ENCODE measurements at regions not wholly inside any gene's neighbourhood (a gene's known extent, or its start where the extent isn't known, plus 50 kb on each side); places are given as distances from the start of the nearest gene placed in this dataset.

DNA sequence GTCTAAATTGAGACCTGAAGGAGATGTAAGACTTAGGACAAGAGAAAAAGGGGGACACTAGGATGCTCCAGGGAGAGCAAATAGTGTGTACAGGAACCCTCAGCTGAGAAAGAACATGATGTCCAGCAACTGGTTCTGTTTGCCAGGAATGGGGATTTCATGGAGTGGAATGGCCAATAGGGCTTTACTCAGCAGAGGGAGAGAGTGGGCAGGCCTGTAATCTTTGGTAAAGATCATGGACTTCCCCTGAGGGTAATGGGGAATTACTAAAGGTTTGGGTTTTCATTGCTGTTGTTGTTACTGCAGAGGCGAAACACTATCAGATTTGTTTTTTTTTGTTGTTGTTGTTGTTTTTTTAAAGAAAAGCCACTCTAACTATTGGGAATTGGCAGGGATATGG is 99.0 kb downstream of the SCN11A start:
- TF ChIP-seq, protein P1, sequence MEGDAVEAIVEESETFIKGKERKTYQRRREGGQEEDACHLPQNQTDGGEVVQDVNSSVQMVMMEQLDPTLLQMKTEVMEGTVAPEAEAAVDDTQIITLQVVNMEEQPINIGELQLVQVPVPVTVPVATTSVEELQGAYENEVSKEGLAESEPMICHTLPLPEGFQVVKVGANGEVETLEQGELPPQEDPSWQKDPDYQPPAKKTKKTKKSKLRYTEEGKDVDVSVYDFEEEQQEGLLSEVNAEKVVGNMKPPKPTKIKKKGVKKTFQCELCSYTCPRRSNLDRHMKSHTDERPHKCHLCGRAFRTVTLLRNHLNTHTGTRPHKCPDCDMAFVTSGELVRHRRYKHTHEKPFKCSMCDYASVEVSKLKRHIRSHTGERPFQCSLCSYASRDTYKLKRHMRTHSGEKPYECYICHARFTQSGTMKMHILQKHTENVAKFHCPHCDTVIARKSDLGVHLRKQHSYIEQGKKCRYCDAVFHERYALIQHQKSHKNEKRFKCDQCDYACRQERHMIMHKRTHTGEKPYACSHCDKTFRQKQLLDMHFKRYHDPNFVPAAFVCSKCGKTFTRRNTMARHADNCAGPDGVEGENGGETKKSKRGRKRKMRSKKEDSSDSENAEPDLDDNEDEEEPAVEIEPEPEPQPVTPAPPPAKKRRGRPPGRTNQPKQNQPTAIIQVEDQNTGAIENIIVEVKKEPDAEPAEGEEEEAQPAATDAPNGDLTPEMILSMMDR (IDR thresholded peaks at IDR 0.05): no peak
- no peak for TF ChIP-seq POLR2A (IDR thresholded peaks at IDR 0.05)

All from heart left ventricle (tissue), 13 donors.